ENCODE measurements at regions not wholly inside any gene's neighbourhood (a gene's known extent, or its start where the extent isn't known, plus 50 kb on each side); places are given as distances from the start of the nearest gene placed in this dataset.

DNA sequence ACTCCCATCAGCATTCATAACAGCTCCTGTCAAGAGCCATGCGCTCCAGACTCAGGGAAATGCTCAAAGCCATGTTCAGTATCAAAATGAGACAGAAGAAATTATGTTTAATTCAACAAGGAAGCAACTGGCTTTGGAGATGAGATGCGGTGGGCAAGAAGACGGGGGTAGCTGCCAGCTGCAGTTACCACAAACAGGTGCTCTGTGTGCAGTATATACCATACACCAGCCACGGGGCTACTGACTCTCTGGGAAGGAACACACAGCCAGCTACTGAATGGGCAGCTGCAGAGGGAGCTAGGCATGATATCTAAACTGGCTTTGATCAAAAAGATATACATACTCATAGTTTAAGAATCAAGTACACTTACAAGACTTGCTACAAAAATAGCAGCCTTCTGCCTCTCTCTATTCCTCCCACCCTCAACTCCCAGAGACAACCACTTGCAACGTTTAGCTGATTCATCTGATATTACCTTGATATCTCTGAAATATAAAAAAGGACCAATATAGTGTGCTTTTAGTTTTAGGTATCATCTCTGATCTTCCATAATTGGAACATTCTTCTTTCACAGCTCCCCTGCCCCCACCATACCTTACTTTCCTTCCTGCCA lies 593.0 kb downstream of the UQCRFS1 start:
- H3K27me3 ChIP-seq (ENCODE audit: control insufficient read depth in 3 of 3, insufficient read depth in 3 of 3, low read depth in 1 of 3, low read length in 3 of 3), result no peaks in the 10 kb centered on the region
- no peak overlapping the region for H2BK120ac ChIP-seq (ENCODE audit: low read depth, low read length)
- no CpG with 5 or more reads among the region's 5 CpGs for WGBS, 2 donors (ENCODE audit: extremely low coverage in 2 of 2, insufficient read length in 2 of 2, insufficient replicate concordance in 1 of 2)

DNA sequence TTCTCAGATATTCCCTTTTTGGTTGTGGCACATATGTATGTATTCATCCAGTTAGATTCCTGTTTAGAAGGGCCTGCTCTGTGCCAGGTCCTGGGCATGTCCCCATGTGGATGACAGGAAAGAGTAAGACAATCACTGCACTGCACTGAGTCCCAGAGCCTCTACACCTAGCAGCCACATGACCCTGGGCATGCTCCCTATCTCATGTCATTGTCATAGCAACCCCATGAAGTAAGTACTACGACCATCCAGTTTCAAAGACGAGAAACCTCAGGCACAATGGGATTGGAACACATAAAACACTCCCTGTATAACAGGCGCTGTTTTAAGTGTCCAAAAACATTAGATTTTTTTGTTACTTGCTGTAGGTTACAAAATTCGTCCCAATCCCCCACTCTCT lies 594.4 kb downstream of the UQCRFS1 start:
- Histone ChIP-seq H2AK5ac (ENCODE audit: low read depth, low read length) (no peak overlapping the region), H3K36me3 (replicated peaks in 1 of 2; ENCODE audit: control insufficient read depth in 2 of 2, insufficient read depth in 2 of 2, low read length in 2 of 2) (peaks cover 0 to 3% of the 10 kb centered on the region in 2 donors), H3K27me3 (ENCODE audit: control insufficient read depth in 3 of 3, insufficient read depth in 3 of 3, low read depth in 1 of 3, low read length in 3 of 3) (no peaks in the 10 kb centered on the region), H3K79me1 (ENCODE audit: low read depth, low read length) (no peaks in the 10 kb centered on the region), H3K23ac (ENCODE audit: low read depth, low read length, poor library complexity) (no peak overlapping the region), H3K4me1 (ENCODE audit: control insufficient read depth in 2 of 2, insufficient read depth in 1 of 2, low read depth in 1 of 2, low read length in 2 of 2) (no peaks in the 10 kb centered on the region), H2BK5ac (ENCODE audit: low read length) (no peak overlapping the region), H2BK12ac (ENCODE audit: low read length) (no peak overlapping the region), H3K14ac (ENCODE audit: low read length) (no peak overlapping the region), H2BK120ac (ENCODE audit: low read depth, low read length) (no peak overlapping the region), H3K9me3 (replicated peaks in 1 of 2; ENCODE audit: control insufficient read depth in 2 of 2, insufficient read depth in 1 of 2, low read depth in 1 of 2, low read length in 2 of 2) (peaks cover 0 to 3% of the 10 kb centered on the region in 2 donors), H2AFZ (ENCODE audit: low read length) (no peak overlapping the region), H4K91ac (ENCODE audit: low read depth, low read length, poor library complexity) (no peak overlapping the region), H3K4me2 (ENCODE audit: insufficient read depth, low read length, poor library complexity, severe bottlenecking) (no peak overlapping the region), H3K18ac (ENCODE audit: low read length) (no peak overlapping the region), H2BK15ac (ENCODE audit: low read length) (no peak overlapping the region), H3K9ac (ENCODE audit: low read depth, low read length, poor library complexity) (no peak overlapping the region), H3K4ac (ENCODE audit: low read length) (no peak overlapping the region), H4K8ac (ENCODE audit: low read depth, low read length) (no peak overlapping the region), H3K27ac (replicated peaks; ENCODE audit: low read length) (no peak overlapping the region), H3K4me3 (ENCODE audit: low read length in 2 of 2) (no peak overlapping the region)
- no CpG with 5 or more reads among the region's 4 CpGs for WGBS, 2 donors (ENCODE audit: extremely low coverage in 2 of 2, insufficient read length in 2 of 2, insufficient replicate concordance in 1 of 2)
- no peak for DNase-seq (ENCODE audit: low spot score)

More for the DNA sequence above, 593.0 kb downstream of the UQCRFS1 start:
- no peak overlapping the region for H4K8ac ChIP-seq (ENCODE audit: low read depth, low read length)
- no peak overlapping the region for H3K4me2 ChIP-seq (ENCODE audit: insufficient read depth, low read length, poor library complexity, severe bottlenecking)
- H4K91ac ChIP-seq (ENCODE audit: low read depth, low read length, poor library complexity), result no peak overlapping the region
- H2BK5ac ChIP-seq (ENCODE audit: low read length), result peak overlapping the region; percentile 2
- H3K27ac ChIP-seq (replicated peaks; ENCODE audit: low read length), result no peak overlapping the region
- H3K4me1 ChIP-seq (ENCODE audit: control insufficient read depth in 2 of 2, insufficient read depth in 1 of 2, low read depth in 1 of 2, low read length in 2 of 2), result no peaks in the 10 kb centered on the region
- H2BK15ac ChIP-seq (ENCODE audit: low read length), result no peak overlapping the region
- H3K9ac ChIP-seq (ENCODE audit: low read depth, low read length, poor library complexity), result no peak overlapping the region
- no peaks in the 10 kb centered on the region for H3K79me1 ChIP-seq (ENCODE audit: low read depth, low read length)
- no peak overlapping the region for H3K18ac ChIP-seq (ENCODE audit: low read length)
- H2AK5ac ChIP-seq (ENCODE audit: low read depth, low read length), result no peak overlapping the region
- no peak overlapping the region for H2AFZ ChIP-seq (ENCODE audit: low read length)
- H2BK12ac ChIP-seq (ENCODE audit: low read length), result no peak overlapping the region
- H3K36me3 ChIP-seq (replicated peaks in 1 of 2; ENCODE audit: control insufficient read depth in 2 of 2, insufficient read depth in 2 of 2, low read length in 2 of 2), result peaks cover 0 to 1% of the 10 kb centered on the region in 2 donors
- peaks cover 0 to 2% of the 10 kb centered on the region in 2 donors for H3K9me3 ChIP-seq (replicated peaks in 1 of 2; ENCODE audit: control insufficient read depth in 2 of 2, insufficient read depth in 1 of 2, low read depth in 1 of 2, low read length in 2 of 2)
- DNase-seq (ENCODE audit: low spot score), result no peak
- no peak overlapping the region for H3K4me3 ChIP-seq (ENCODE audit: low read length in 2 of 2)
- no peak overlapping the region for H3K23ac ChIP-seq (ENCODE audit: low read depth, low read length, poor library complexity)
- H3K4ac ChIP-seq (ENCODE audit: low read length), result no peak overlapping the region
- H3K14ac ChIP-seq (ENCODE audit: low read length), result no peak overlapping the region

DNA sequence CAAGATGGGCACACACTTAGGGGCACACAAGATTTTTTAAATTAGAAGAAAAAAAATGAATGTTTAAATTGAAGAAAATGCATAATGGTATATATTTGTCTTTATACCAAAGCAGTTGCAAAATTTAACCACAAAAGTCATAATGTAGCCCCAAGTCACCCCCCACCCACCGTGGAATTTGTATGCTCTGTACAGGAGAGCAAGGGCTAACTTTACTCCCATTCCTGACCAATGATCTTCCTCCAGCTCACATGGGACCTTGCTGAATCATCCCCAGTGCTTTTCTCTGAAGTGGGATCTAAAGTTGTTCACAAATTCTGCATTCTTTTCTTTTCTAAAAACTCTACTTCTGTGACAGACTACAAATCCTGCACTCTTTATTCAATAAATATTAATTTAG lies 597.0 kb downstream of the UQCRFS1 start:
- no peak overlapping the region for H2BK120ac ChIP-seq (ENCODE audit: low read depth, low read length)
- H3K27me3 ChIP-seq (ENCODE audit: control insufficient read depth in 3 of 3, insufficient read depth in 3 of 3, low read depth in 1 of 3, low read length in 3 of 3), result no peaks in the 10 kb centered on the region
- H4K91ac ChIP-seq (ENCODE audit: low read depth, low read length, poor library complexity), result no peak overlapping the region
- H2BK15ac ChIP-seq (ENCODE audit: low read length), result no peak overlapping the region
- no peak overlapping the region for H3K27ac ChIP-seq (replicated peaks; ENCODE audit: low read length)
- no peak overlapping the region for H3K23ac ChIP-seq (ENCODE audit: low read depth, low read length, poor library complexity)
- no peak overlapping the region for H2BK5ac ChIP-seq (ENCODE audit: low read length)
- no peak overlapping the region for H3K9ac ChIP-seq (ENCODE audit: low read depth, low read length, poor library complexity)
- H2AK5ac ChIP-seq (ENCODE audit: low read depth, low read length), result no peak overlapping the region
- no peak overlapping the region for H3K4me2 ChIP-seq (ENCODE audit: insufficient read depth, low read length, poor library complexity, severe bottlenecking)
- H3K9me3 ChIP-seq (replicated peaks in 1 of 2; ENCODE audit: control insufficient read depth in 2 of 2, insufficient read depth in 1 of 2, low read depth in 1 of 2, low read length in 2 of 2), result peaks cover 0 to 3% of the 10 kb centered on the region in 2 donors
- H3K36me3 ChIP-seq (replicated peaks in 1 of 2; ENCODE audit: control insufficient read depth in 2 of 2, insufficient read depth in 2 of 2, low read length in 2 of 2), result peaks cover 0 to 3% of the 10 kb centered on the region in 2 donors
- WGBS, 2 donors (ENCODE audit: extremely low coverage in 2 of 2, insufficient read length in 2 of 2, insufficient replicate concordance in 1 of 2), result no CpG with 5 or more reads among the region's 1 CpG
- H3K14ac ChIP-seq (ENCODE audit: low read length), result no peak overlapping the region
- H2AFZ ChIP-seq (ENCODE audit: low read length), result no peak overlapping the region
- no peak overlapping the region for H2BK12ac ChIP-seq (ENCODE audit: low read length)
- no peaks in the 10 kb centered on the region for H3K4me1 ChIP-seq (ENCODE audit: control insufficient read depth in 2 of 2, insufficient read depth in 1 of 2, low read depth in 1 of 2, low read length in 2 of 2)
- DNase-seq (ENCODE audit: low spot score), result no peak
- H3K4ac ChIP-seq (ENCODE audit: low read length), result no peak overlapping the region
- H4K8ac ChIP-seq (ENCODE audit: low read depth, low read length), result no peak overlapping the region
- H3K79me1 ChIP-seq (ENCODE audit: low read depth, low read length), result no peaks in the 10 kb centered on the region
- H3K18ac ChIP-seq (ENCODE audit: low read length), result no peak overlapping the region
- H3K4me3 ChIP-seq (ENCODE audit: low read length in 2 of 2), result no peak overlapping the region

DNA sequence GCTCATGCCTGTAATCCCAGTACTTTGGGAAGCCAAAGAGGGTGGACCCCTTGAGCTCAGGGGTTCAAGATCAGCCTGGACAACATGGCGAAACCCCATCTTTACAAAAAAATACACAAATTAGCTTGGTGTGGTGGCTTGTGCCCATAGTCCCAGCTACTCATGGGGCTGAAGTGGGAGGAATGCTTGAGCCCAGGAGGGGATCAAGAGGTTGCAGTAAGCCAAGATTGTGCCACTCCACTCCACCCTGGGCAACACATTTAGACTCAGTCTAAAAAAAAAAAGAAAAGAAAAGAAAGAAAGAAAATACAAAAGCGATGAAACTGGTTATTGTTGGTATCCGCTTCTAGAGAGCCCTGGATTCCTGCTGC lies 597.4 kb downstream of the UQCRFS1 start:
- H4K8ac ChIP-seq (ENCODE audit: low read depth, low read length), result no peak overlapping the region
- H3K9me3 ChIP-seq (replicated peaks in 1 of 2; ENCODE audit: control insufficient read depth in 2 of 2, insufficient read depth in 1 of 2, low read depth in 1 of 2, low read length in 2 of 2), result peaks cover 0 to 3% of the 10 kb centered on the region in 2 donors
- no peak overlapping the region for H2AFZ ChIP-seq (ENCODE audit: low read length)
- no peak overlapping the region for H2BK12ac ChIP-seq (ENCODE audit: low read length)
- no peaks in the 10 kb centered on the region for H3K4me1 ChIP-seq (ENCODE audit: control insufficient read depth in 2 of 2, insufficient read depth in 1 of 2, low read depth in 1 of 2, low read length in 2 of 2)
- peaks cover 0 to 3% of the 10 kb centered on the region in 2 donors for H3K36me3 ChIP-seq (replicated peaks in 1 of 2; ENCODE audit: control insufficient read depth in 2 of 2, insufficient read depth in 2 of 2, low read length in 2 of 2)
- no peaks in the 10 kb centered on the region for H3K27me3 ChIP-seq (ENCODE audit: control insufficient read depth in 3 of 3, insufficient read depth in 3 of 3, low read depth in 1 of 3, low read length in 3 of 3)
- no peak overlapping the region for H3K18ac ChIP-seq (ENCODE audit: low read length)
- H3K4ac ChIP-seq (ENCODE audit: low read length), result no peak overlapping the region
- H2BK120ac ChIP-seq (ENCODE audit: low read depth, low read length), result no peak overlapping the region
- H3K9ac ChIP-seq (ENCODE audit: low read depth, low read length, poor library complexity), result no peak overlapping the region
- H3K27ac ChIP-seq (replicated peaks; ENCODE audit: low read length), result no peak overlapping the region
- no peak overlapping the region for H3K4me2 ChIP-seq (ENCODE audit: insufficient read depth, low read length, poor library complexity, severe bottlenecking)
- no peak overlapping the region for H4K91ac ChIP-seq (ENCODE audit: low read depth, low read length, poor library complexity)
- H3K4me3 ChIP-seq (ENCODE audit: low read length in 2 of 2), result no peak overlapping the region
- no peak for DNase-seq (ENCODE audit: low spot score)
- WGBS, 2 donors (ENCODE audit: extremely low coverage in 2 of 2, insufficient read length in 2 of 2, insufficient replicate concordance in 1 of 2), result no CpG with 5 or more reads among the region's 3 CpGs
- no peak overlapping the region for H2AK5ac ChIP-seq (ENCODE audit: low read depth, low read length)
- H2BK15ac ChIP-seq (ENCODE audit: low read length), result no peak overlapping the region
- H2BK5ac ChIP-seq (ENCODE audit: low read length), result no peak overlapping the region
- no peaks in the 10 kb centered on the region for H3K79me1 ChIP-seq (ENCODE audit: low read depth, low read length)
- no peak overlapping the region for H3K23ac ChIP-seq (ENCODE audit: low read depth, low read length, poor library complexity)
- no peak overlapping the region for H3K14ac ChIP-seq (ENCODE audit: low read length)

Measured in neuronal stem cell (in vitro differentiated cells).